Caco-2 (cell line): ENCODE measurements at regions not wholly inside any gene's neighbourhood (a gene's known extent, or its start where the extent isn't known, plus 50 kb on each side); places are given as distances from the start of the nearest gene placed in this dataset.

Experiments
- BruUV-seq: library from RNA; stranded (reverse); fragments of 400-500 nt; replicated peaks from 2 replicates; lab custom pipeline; 2021; lab: Mats Ljungman, UMichigan
- CTCF ChIA-PET: fragments of 300-600 bp; sonication (Branson Sonifier 250); formaldehyde crosslinking; loops from one replicate; lab custom pipeline; 2022; ENCODE audit warnings: antibody characterized with exemption; lab: Charles Lee
- POLR2A ChIA-PET: fragments of 300-600 bp; sonication (Branson Sonifier 250); formaldehyde crosslinking; loops from one replicate; lab custom pipeline; 2022; ENCODE audit warnings: antibody characterized with exemption; lab: Charles Lee
- DNase-seq, 2 experiments: peaks; one replicate each; pipeline versions ENCODE4 v3.0.0 to v3.0.0-alpha.2; 2020 to 2022
- H3K27me3 ChIP-seq: replicated peaks from 2 replicates; pipeline ENCODE4 v1.6.0; 2011; ENCODE audit warnings: low read length; ENCODE audit not compliant: control insufficient read depth, insufficient read depth
- H3K36me3 ChIP-seq: 2 replicates; pipeline ENCODE4 v1.5.1; 2011; ENCODE audit warnings: low read length; ENCODE audit not compliant: control insufficient read depth, insufficient read depth
- H3K4me1 ChIP-seq: fragments of 250-450 bp; sonication (Bioruptor Pico); 2 replicates; pipeline ENCODE4 v1.5.1; 2020; ENCODE audit warnings: mild to moderate bottlenecking
- H3K4me3 ChIP-seq: 2 replicates; pipeline ENCODE4 v1.5.1; 2011; ENCODE audit warnings: low read depth, mild to moderate bottlenecking, control low read depth, low read length
- H3K9me3 ChIP-seq: fragments of 250-450 bp; sonication (Bioruptor Pico); 2 replicates; pipeline ENCODE4 v1.5.1; 2020; ENCODE audit warnings: mild to moderate bottlenecking, moderate library complexity
- H3K27ac Mint-ChIP-seq: one replicate; pipeline ENCODE4 v1.8.0; 2022; ENCODE audit warnings: mixed read lengths; ENCODE audit not compliant: unreplicated experiment
- H3K27me3 Mint-ChIP-seq: one replicate; pipeline ENCODE4 v1.8.0; 2022; ENCODE audit warnings: mixed read lengths; ENCODE audit not compliant: insufficient read depth, unreplicated experiment
- H3K36me3 Mint-ChIP-seq: one replicate; pipeline ENCODE4 v1.8.0; 2022; ENCODE audit warnings: mild to moderate bottlenecking, mixed read lengths; ENCODE audit not compliant: insufficient read depth, unreplicated experiment
- H3K4me1 Mint-ChIP-seq: one replicate; pipeline ENCODE4 v1.8.0; 2022; ENCODE audit warnings: low read depth, mixed read lengths; ENCODE audit not compliant: unreplicated experiment
- H3K4me3 Mint-ChIP-seq: one replicate; pipeline ENCODE4 v1.8.0; 2022; ENCODE audit warnings: mild to moderate bottlenecking, moderate library complexity, mixed read lengths; ENCODE audit not compliant: unreplicated experiment
- H3K9me3 Mint-ChIP-seq: one replicate; pipeline ENCODE4 v1.8.0; 2022; ENCODE audit warnings: mixed read lengths; ENCODE audit not compliant: unreplicated experiment
- intact Hi-C: fragments of 100-400 bp; cut with micrococcal nuclease; formaldehyde crosslinking; loops from one replicate; pipeline ENCODE4 v1.10.0; 2022; ENCODE audit not compliant: unreplicated experiment
- TF ChIP-seq, protein P1 (sequence below), 2 experiments: fragments of 200-600 bp in 1 of 2; IDR thresholded peaks; 1 replicate in 1 of 2; 2 replicates in 1 of 2; pipeline versions ENCODE4 v1.5.1 to v1.8.0; 2011 to 2022; ENCODE audit warnings: antibody characterized with exemption in 1 of 2, control low read depth in 1 of 2, inconsistent platforms in 1 of 2, low read depth in 1 of 2, low read length in 1 of 2, mild to moderate bottlenecking in 1 of 2, moderate library complexity in 1 of 2; ENCODE audit not compliant: insufficient read depth in 1 of 2, severe bottlenecking in 1 of 2, unreplicated experiment in 1 of 2

DNA sequence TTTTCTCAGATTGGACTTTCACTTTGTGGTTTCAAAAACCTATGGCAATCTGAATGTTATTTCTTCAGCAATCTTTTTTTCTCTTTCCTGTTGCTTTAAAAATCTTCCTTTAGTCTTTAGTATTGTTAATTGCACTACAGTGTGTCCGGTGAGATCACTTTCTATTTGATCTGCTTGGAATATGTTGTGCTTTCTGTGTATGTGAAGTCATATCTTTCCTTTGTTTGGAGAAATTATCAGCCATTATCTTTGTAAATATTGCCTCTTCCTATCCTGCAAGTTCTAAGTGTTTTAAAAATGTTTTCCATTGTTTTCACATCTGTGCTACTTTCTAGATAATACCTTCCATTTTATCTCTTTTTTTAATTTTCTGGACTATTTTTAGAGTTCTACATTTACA lies 171.4 kb upstream of the PRSS16 start:
- Mint-ChIP-seq H3K27me3 (no peaks in the 10 kb centered on the region), H3K36me3 (no peaks in the 10 kb centered on the region), H3K4me3 (peak overlapping the region; percentile 1), H3K27ac (no peak overlapping the region), H3K4me1 (peaks cover 19% of the 10 kb centered on the region), H3K9me3 (no peaks in the 10 kb centered on the region)
- Histone ChIP-seq H3K4me1 (peaks cover 12% of the 10 kb centered on the region), H3K27me3 (no peaks in the 10 kb centered on the region), H3K36me3 (no peaks in the 10 kb centered on the region), H3K9me3 (no peaks in the 10 kb centered on the region), H3K4me3 (no peak overlapping the region)
- ChIA-PET POLR2A (no interaction called here), CTCF (no interaction called here)
- DNase-seq: no peak
- TF ChIP-seq, protein P1, sequence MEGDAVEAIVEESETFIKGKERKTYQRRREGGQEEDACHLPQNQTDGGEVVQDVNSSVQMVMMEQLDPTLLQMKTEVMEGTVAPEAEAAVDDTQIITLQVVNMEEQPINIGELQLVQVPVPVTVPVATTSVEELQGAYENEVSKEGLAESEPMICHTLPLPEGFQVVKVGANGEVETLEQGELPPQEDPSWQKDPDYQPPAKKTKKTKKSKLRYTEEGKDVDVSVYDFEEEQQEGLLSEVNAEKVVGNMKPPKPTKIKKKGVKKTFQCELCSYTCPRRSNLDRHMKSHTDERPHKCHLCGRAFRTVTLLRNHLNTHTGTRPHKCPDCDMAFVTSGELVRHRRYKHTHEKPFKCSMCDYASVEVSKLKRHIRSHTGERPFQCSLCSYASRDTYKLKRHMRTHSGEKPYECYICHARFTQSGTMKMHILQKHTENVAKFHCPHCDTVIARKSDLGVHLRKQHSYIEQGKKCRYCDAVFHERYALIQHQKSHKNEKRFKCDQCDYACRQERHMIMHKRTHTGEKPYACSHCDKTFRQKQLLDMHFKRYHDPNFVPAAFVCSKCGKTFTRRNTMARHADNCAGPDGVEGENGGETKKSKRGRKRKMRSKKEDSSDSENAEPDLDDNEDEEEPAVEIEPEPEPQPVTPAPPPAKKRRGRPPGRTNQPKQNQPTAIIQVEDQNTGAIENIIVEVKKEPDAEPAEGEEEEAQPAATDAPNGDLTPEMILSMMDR (IDR thresholded peaks at IDR 0.05; ENCODE audit: insufficient read depth in 1 of 2, low read depth in 1 of 2, low read length in 1 of 2, severe bottlenecking in 1 of 2, unreplicated experiment in 1 of 2): no peak
- intact Hi-C loops: loop anchor here (5.0 kb wide), 1 partner anchor 34 kb away; no protein-coding TSS in a partner anchor
- no TSS peak for BruUV-seq

DNA sequence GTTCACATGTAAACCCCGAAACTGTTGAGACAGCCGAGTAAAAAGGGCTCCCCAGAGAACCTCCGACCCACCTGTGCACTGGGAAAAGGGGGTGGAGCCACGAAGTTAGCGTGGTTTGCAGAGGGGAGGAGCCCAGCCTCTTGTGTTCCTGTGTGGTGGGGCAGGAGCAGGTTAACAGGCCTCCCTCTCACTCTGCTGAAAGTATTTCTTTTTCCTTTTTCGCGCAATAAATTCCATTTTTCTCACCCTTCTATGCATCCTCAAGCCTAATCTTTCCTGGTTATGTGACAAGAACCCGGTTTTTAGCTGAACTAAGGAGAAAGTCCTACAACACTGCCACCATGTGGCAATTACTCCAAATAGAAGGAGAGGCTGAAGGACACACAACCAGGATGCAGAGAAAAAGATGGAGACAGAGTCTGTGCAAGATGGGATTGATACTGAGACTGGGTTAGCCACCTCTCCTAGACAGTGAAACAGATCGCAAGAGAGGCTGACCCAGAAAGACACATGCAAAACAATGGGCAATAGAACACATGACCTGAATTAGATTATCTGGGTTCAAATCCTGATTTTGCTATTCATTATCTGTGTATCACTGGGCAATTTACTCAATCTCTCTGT lies 168.7 kb upstream of the PRSS16 start:
- intact Hi-C loops: loop anchor here (1.0 to 5.0 kb wide), 3 partner anchors 37 to 472 kb away; no protein-coding TSS in a partner anchor

DNA sequence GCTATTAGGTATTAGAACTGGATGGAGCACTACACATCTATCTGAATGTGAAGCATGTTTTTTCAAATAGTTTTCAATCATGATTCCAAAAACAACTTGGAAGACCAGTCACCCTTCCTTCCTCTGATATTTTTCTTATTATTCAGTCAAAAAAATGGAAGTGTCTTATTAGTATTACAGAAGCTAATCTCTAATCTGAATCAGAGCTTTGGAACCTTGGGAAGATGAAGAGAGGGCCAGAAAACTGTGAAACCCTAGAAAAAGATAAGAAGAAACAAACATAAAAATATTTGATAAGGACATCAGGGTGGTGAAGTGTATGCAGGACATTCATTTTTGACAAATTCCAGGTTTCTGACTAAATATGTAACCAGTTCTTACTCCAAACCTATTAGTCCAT lies 166.3 kb upstream of the PRSS16 start:
- CTCF ChIA-PET: no interaction called here
- H3K27me3 ChIP-seq: no peaks in the 10 kb centered on the region
- peaks cover 10% of the 10 kb centered on the region for H3K4me1 ChIP-seq
- no TSS peak for BruUV-seq
- no peak overlapping the region for H3K27ac Mint-ChIP-seq
- H3K4me3 ChIP-seq: no peak overlapping the region
- intact Hi-C loops: no loop called here
- no peaks in the 10 kb centered on the region for H3K36me3 Mint-ChIP-seq
- H3K4me1 Mint-ChIP-seq: peaks cover 19% of the 10 kb centered on the region
- H3K36me3 ChIP-seq: no peaks in the 10 kb centered on the region
- TF ChIP-seq, protein P1 (IDR thresholded peaks at IDR 0.05; ENCODE audit: insufficient read depth in 1 of 2, low read depth in 1 of 2, low read length in 1 of 2, severe bottlenecking in 1 of 2, unreplicated experiment in 1 of 2): no peak
- POLR2A ChIA-PET: no interaction called here
- no peak for DNase-seq
- H3K27me3 Mint-ChIP-seq: no peaks in the 10 kb centered on the region
- no peak overlapping the region for H3K4me3 Mint-ChIP-seq
- H3K9me3 ChIP-seq: no peaks in the 10 kb centered on the region
- H3K9me3 Mint-ChIP-seq: no peaks in the 10 kb centered on the region

More for the DNA sequence above, 168.7 kb upstream of the PRSS16 start:
- H3K4me1 ChIP-seq: peaks cover 16% of the 10 kb centered on the region
- BruUV-seq: no TSS peak
- no peaks in the 10 kb centered on the region for H3K9me3 ChIP-seq
- H3K36me3 Mint-ChIP-seq: no peaks in the 10 kb centered on the region
- TF ChIP-seq, protein P1 (IDR thresholded peaks at IDR 0.05; ENCODE audit: insufficient read depth in 1 of 2, low read depth in 1 of 2, low read length in 1 of 2, severe bottlenecking in 1 of 2, unreplicated experiment in 1 of 2): peak; percentile 67 to 82
- H3K9me3 Mint-ChIP-seq: no peaks in the 10 kb centered on the region
- H3K27ac Mint-ChIP-seq: no peak overlapping the region
- peaks cover 30% of the 10 kb centered on the region for H3K4me1 Mint-ChIP-seq
- DNase-seq: peak; percentile 60 to 69
- H3K27me3 ChIP-seq: no peaks in the 10 kb centered on the region
- H3K27me3 Mint-ChIP-seq: no peaks in the 10 kb centered on the region
- no peaks in the 10 kb centered on the region for H3K36me3 ChIP-seq
- peak overlapping the region; percentile 50 for H3K4me3 ChIP-seq
- CTCF ChIA-PET: no interaction called here
- peak overlapping the region; percentile 77 for H3K4me3 Mint-ChIP-seq
- POLR2A ChIA-PET: no interaction called here
